ENCODE measurements at regions not wholly inside any gene's neighbourhood (a gene's known extent, or its start where the extent isn't known, plus 50 kb on each side); places are given as distances from the start of the nearest gene placed in this dataset.

GRCh38 chr2:187915810-187916209 is 361.6 kb upstream of the TFPI start:
- POLR2A ChIA-PET (ENCODE audit: unreplicated experiment), result no interaction called here
- Histone ChIP-seq H3K23ac (ENCODE audit: low read depth, low read length) (no peak overlapping the region), H3K4ac (ENCODE audit: low read depth, low read length) (no peak overlapping the region), H2AFZ (replicated peaks; ENCODE audit: low read length, poor library complexity) (no peak overlapping the region), H3K9me1 (ENCODE audit: insufficient read depth, low read length) (0 out of 2 replicates have a peak, but pooled peaks cover 4% of the 10 kb centered on the region), H4K8ac (ENCODE audit: low read depth in 2 of 2, low read length in 2 of 2) (no peak overlapping the region), H3K27me3 (ENCODE audit: control insufficient read depth, insufficient read depth, low read length) (no peaks in the 10 kb centered on the region), H4K20me1 (ENCODE audit: insufficient read depth, low read length) (no peaks in the 10 kb centered on the region), H3K18ac (ENCODE audit: low read depth, low read length) (no peak overlapping the region), H3K14ac (replicated peaks; ENCODE audit: low read depth, low read length) (no peak overlapping the region), H2AK5ac (ENCODE audit: low read depth, low read length) (no peak overlapping the region), H3K9ac (ENCODE audit: low read depth, low read length) (no peak overlapping the region), H3K36me3 (ENCODE audit: control insufficient read depth, insufficient read depth, low read length) (no peaks in the 10 kb centered on the region), H2AK9ac (replicated peaks; ENCODE audit: low read depth, low read length, poor library complexity) (no peak overlapping the region), H3K4me3 (ENCODE audit: insufficient read depth, low read depth, low read length) (no peak overlapping the region), H3K56ac (ENCODE audit: extremely low read depth, insufficient read depth, low read length) (no peak overlapping the region), H2BK120ac (ENCODE audit: low read depth, low read length) (no peak overlapping the region), H3K4me1 (ENCODE audit: control insufficient read depth, insufficient read depth, low read length) (no peaks in the 10 kb centered on the region), H2BK5ac (ENCODE audit: low read depth, low read length, poor library complexity, severe bottlenecking) (no peak overlapping the region), H3K4me2 (ENCODE audit: low read depth, low read length) (no peak overlapping the region), H4K5ac (ENCODE audit: low read depth, low read length) (no peak overlapping the region), H2BK15ac (ENCODE audit: low read depth, low read length) (no peak overlapping the region), H2BK20ac (ENCODE audit: low read depth, low read length) (no peak overlapping the region), H3K9me3 (ENCODE audit: control insufficient read depth, insufficient read depth, low read length) (no peaks in the 10 kb centered on the region), H3K79me1 (ENCODE audit: low read depth in 1 of 2, low read length in 2 of 2) (no peaks in the 10 kb centered on the region), H4K91ac (ENCODE audit: insufficient read depth, low read depth, low read length) (no peak overlapping the region), H3K27ac (ENCODE audit: insufficient read depth, low read length) (no peak overlapping the region)
- DNase-seq (no peak), ATAC-seq (ENCODE audit: low read depth) (no peak)
- dilution Hi-C loops (cut with HindIII; ENCODE audit: low sequenced_read_pairs, unreplicated experiment) (no loop called here), in situ Hi-C loops (cut with MboI; ENCODE audit: low sequenced_read_pairs) (no loop called here), intact Hi-C loops (cut with micrococcal nuclease) (no loop called here)
- 80% methylated on average over 1 of the region's 4 CpGs; no CpG with 5 or more reads in 1 of the 2 experiments for WGBS, 2 experiments (ENCODE audit: extremely low coverage in 2 of 2, insufficient read length in 1 of 2)
- BruUV-seq (replicated peaks), result no TSS peak
- CTCF ChIA-PET, result no interaction called here
- TF ChIP-seq RCOR1 (IDR thresholded peaks at IDR 0.05; ENCODE audit: insufficient replicate concordance, low read length) (no peak), MAFK (IDR thresholded peaks at IDR 0.05; ENCODE audit: low read depth, low read length) (no peak), RFX5 (IDR thresholded peaks at IDR 0.05; ENCODE audit: low read depth, low read length) (no peak)
